Upper lobe of left lung (tissue), 4 donors: ENCODE measurements at regions not wholly inside any gene's neighbourhood (a gene's known extent, or its start where the extent isn't known, plus 50 kb on each side); places are given as distances from the start of the nearest gene placed in this dataset.

Source experiments
- EP300 ChIP-seq, 4 donors: sonication (generic); formaldehyde crosslinking; IDR thresholded peaks; one replicate each; pipeline ENCODE4 v1.5.1; 2017; ENCODE audit warnings: antibody characterized with exemption in 4 of 4, control low read depth in 2 of 4
- TF ChIP-seq, protein P1 (sequence below), 6 experiments: fragments of 450-650 bp in 4 of 6; fragments of 200-600 bp in 2 of 6; sonication (generic) in 2 of 6; IDR thresholded peaks; one replicate each; pipeline ENCODE4 v1.5.1; 2016 to 2019; ENCODE audit warnings: antibody characterized with exemption in 6 of 6

DNA sequence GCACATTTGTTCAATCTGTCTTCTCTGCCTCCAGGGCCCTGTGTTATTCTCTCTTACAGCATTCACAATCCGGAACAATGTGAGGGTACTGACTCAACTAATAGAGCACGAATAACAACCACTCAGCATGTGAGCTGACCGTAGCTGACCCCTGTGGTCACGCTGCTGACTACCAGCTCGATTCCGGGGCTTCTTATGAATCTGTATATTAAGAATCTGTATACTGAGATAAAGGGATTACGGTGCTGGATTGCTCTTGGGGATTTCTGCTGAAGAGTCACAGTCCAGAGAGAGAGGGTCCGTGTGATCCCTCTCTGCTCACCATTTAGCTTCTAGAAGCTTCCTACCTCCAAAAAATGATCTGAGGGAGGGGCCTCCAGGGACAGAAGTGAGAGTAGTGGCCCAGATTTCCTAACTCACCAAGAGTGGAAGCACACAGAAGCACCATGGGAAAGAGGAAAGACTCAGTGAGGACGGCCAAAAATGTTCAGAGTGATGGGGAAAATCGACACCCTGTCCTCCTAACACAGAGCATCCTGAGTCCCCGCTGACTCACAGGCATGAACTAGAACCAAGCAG lies 156.2 kb downstream of the THBS2 start:
- TF ChIP-seq, protein P1, sequence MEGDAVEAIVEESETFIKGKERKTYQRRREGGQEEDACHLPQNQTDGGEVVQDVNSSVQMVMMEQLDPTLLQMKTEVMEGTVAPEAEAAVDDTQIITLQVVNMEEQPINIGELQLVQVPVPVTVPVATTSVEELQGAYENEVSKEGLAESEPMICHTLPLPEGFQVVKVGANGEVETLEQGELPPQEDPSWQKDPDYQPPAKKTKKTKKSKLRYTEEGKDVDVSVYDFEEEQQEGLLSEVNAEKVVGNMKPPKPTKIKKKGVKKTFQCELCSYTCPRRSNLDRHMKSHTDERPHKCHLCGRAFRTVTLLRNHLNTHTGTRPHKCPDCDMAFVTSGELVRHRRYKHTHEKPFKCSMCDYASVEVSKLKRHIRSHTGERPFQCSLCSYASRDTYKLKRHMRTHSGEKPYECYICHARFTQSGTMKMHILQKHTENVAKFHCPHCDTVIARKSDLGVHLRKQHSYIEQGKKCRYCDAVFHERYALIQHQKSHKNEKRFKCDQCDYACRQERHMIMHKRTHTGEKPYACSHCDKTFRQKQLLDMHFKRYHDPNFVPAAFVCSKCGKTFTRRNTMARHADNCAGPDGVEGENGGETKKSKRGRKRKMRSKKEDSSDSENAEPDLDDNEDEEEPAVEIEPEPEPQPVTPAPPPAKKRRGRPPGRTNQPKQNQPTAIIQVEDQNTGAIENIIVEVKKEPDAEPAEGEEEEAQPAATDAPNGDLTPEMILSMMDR (IDR thresholded peaks at IDR 0.05): no peak
- no peak for TF ChIP-seq EP300 (IDR thresholded peaks at IDR 0.05)
